ENCODE measurements at regions not wholly inside any gene's neighbourhood (a gene's known extent, or its start where the extent isn't known, plus 50 kb on each side); places are given as distances from the start of the nearest gene placed in this dataset.

- WGBS = 63% methylated on average over 3 of the region's 3 CpGs
- no peak overlapping the region for H3K27ac ChIP-seq (ENCODE audit: low read length)
- H3K4me3 ChIP-seq (ENCODE audit: low read length) = no peak overlapping the region
- DNase-seq = no peak
- no peaks in the 10 kb centered on the region for H3K4me1 ChIP-seq (ENCODE audit: control insufficient read depth, insufficient read depth, low read length)
- no peak for ATAC-seq
- no peaks in the 10 kb centered on the region for H3K9me3 ChIP-seq (ENCODE audit: control insufficient read depth, low read length)
- intact Hi-C loops (cut with DNase I) = no loop called here
- H3K27me3 ChIP-seq (ENCODE audit: control insufficient read depth, insufficient read depth) = no peaks in the 10 kb centered on the region
Measured at GRCh38 chr6:23308166-23308565, 738.8 kb downstream of the HDGFL1 start.

GRCh38 chr6:23311211-23311610 is 741.8 kb downstream of the HDGFL1 start:
- no peak overlapping the region for H3K4me3 ChIP-seq (ENCODE audit: low read length)
- 85% methylated on average over 2 of the region's 2 CpGs for WGBS
- DNase-seq (no peak), ATAC-seq (no peak)
- intact Hi-C loops (cut with DNase I) = no loop called here
- no peaks in the 10 kb centered on the region for H3K27me3 ChIP-seq (ENCODE audit: control insufficient read depth, insufficient read depth)
- H3K27ac ChIP-seq (ENCODE audit: low read length) = no peak overlapping the region
- H3K4me1 ChIP-seq (ENCODE audit: control insufficient read depth, insufficient read depth, low read length) = no peaks in the 10 kb centered on the region
- H3K9me3 ChIP-seq (ENCODE audit: control insufficient read depth, low read length) = no peaks in the 10 kb centered on the region

- intact Hi-C loops (cut with DNase I) = no loop called here
- no peaks in the 10 kb centered on the region for H3K9me3 ChIP-seq (ENCODE audit: control insufficient read depth, low read length)
- ATAC-seq = no peak
- no peak overlapping the region for H3K27ac ChIP-seq (ENCODE audit: low read length)
- WGBS = 77% methylated on average over 1 of the region's 1 CpG
- no peak overlapping the region for H3K4me3 ChIP-seq (ENCODE audit: low read length)
- H3K4me1 ChIP-seq (ENCODE audit: control insufficient read depth, insufficient read depth, low read length) = no peaks in the 10 kb centered on the region
- no peaks in the 10 kb centered on the region for H3K27me3 ChIP-seq (ENCODE audit: control insufficient read depth, insufficient read depth)
- no peak for DNase-seq
Measured at GRCh38 chr6:23316131-23316530, 746.8 kb downstream of the HDGFL1 start.

GRCh38 chr6:23316931-23317330 is 747.6 kb downstream of the HDGFL1 start:
- ATAC-seq = no peak
- intact Hi-C loops (cut with DNase I) = no loop called here
- WGBS = 58% methylated on average over 1 of the region's 1 CpG

GRCh38 chr6:23319582-23319981 is 750.2 kb downstream of the HDGFL1 start:
- Histone ChIP-seq H3K4me3 (ENCODE audit: low read length) (no peak overlapping the region), H3K27ac (ENCODE audit: low read length) (no peak overlapping the region), H3K9me3 (ENCODE audit: control insufficient read depth, low read length) (no peaks in the 10 kb centered on the region), H3K27me3 (ENCODE audit: control insufficient read depth, insufficient read depth) (no peaks in the 10 kb centered on the region), H3K4me1 (ENCODE audit: control insufficient read depth, insufficient read depth, low read length) (no peaks in the 10 kb centered on the region)
- DNase-seq = no peak
- no peak for ATAC-seq
- 85% methylated on average over 3 of the region's 3 CpGs for WGBS
- intact Hi-C loops (cut with DNase I) = no loop called here

More at GRCh38 chr6:23316931-23317330, 747.6 kb downstream of the HDGFL1 start:
- Histone ChIP-seq H3K4me1 (ENCODE audit: control insufficient read depth, insufficient read depth, low read length) (no peaks in the 10 kb centered on the region), H3K27me3 (ENCODE audit: control insufficient read depth, insufficient read depth) (no peaks in the 10 kb centered on the region), H3K27ac (ENCODE audit: low read length) (no peak overlapping the region), H3K9me3 (ENCODE audit: control insufficient read depth, low read length) (no peaks in the 10 kb centered on the region), H3K4me3 (ENCODE audit: low read length) (no peak overlapping the region)
- DNase-seq = no peak

- intact Hi-C loops (cut with DNase I) = no loop called here
- no peak overlapping the region for H3K27ac ChIP-seq (ENCODE audit: low read length)
- no peak overlapping the region for H3K4me3 ChIP-seq (ENCODE audit: low read length)
- H3K27me3 ChIP-seq (ENCODE audit: control insufficient read depth, insufficient read depth) = no peaks in the 10 kb centered on the region
- WGBS = 90% methylated on average over 2 of the region's 2 CpGs
- H3K9me3 ChIP-seq (ENCODE audit: control insufficient read depth, low read length) = no peaks in the 10 kb centered on the region
- DNase-seq (no peak), ATAC-seq (no peak)
- no peaks in the 10 kb centered on the region for H3K4me1 ChIP-seq (ENCODE audit: control insufficient read depth, insufficient read depth, low read length)
Measured at GRCh38 chr6:23320471-23321015, 751.2 kb downstream of the HDGFL1 start.

GRCh38 chr6:23323897-23324296 is 754.5 kb downstream of the HDGFL1 start:
- no peak for ATAC-seq

GRCh38 chr6:23325065-23325464 is 755.7 kb downstream of the HDGFL1 start:
- H3K27me3 ChIP-seq (ENCODE audit: control insufficient read depth, insufficient read depth) = no peaks in the 10 kb centered on the region
- no peaks in the 10 kb centered on the region for H3K9me3 ChIP-seq (ENCODE audit: control insufficient read depth, low read length)
- no peaks in the 10 kb centered on the region for H3K4me1 ChIP-seq (ENCODE audit: control insufficient read depth, insufficient read depth, low read length)
- intact Hi-C loops (cut with DNase I) = no loop called here
- 66% methylated on average over 3 of the region's 3 CpGs for WGBS
- no peak overlapping the region for H3K27ac ChIP-seq (ENCODE audit: low read length)
- ATAC-seq (no peak), DNase-seq (no peak)
- H3K4me3 ChIP-seq (ENCODE audit: low read length) = no peak overlapping the region

More at GRCh38 chr6:23323897-23324296, 754.5 kb downstream of the HDGFL1 start:
- no peak for DNase-seq
- no peaks in the 10 kb centered on the region for H3K4me1 ChIP-seq (ENCODE audit: control insufficient read depth, insufficient read depth, low read length)
- no peaks in the 10 kb centered on the region for H3K9me3 ChIP-seq (ENCODE audit: control insufficient read depth, low read length)
- H3K4me3 ChIP-seq (ENCODE audit: low read length) = no peak overlapping the region
- no peaks in the 10 kb centered on the region for H3K27me3 ChIP-seq (ENCODE audit: control insufficient read depth, insufficient read depth)
- no peak overlapping the region for H3K27ac ChIP-seq (ENCODE audit: low read length)
- intact Hi-C loops (cut with DNase I) = no loop called here
- WGBS = 47% methylated on average over 4 of the region's 4 CpGs

- H3K27me3 ChIP-seq (ENCODE audit: control insufficient read depth, insufficient read depth) = no peaks in the 10 kb centered on the region
- no peaks in the 10 kb centered on the region for H3K4me1 ChIP-seq (ENCODE audit: control insufficient read depth, insufficient read depth, low read length)
- H3K27ac ChIP-seq (ENCODE audit: low read length) = no peak overlapping the region
- intact Hi-C loops (cut with DNase I) = no loop called here
- DNase-seq (no peak), ATAC-seq (no peak)
- WGBS = 76% methylated on average over 1 of the region's 1 CpG
- no peaks in the 10 kb centered on the region for H3K9me3 ChIP-seq (ENCODE audit: control insufficient read depth, low read length)
- H3K4me3 ChIP-seq (ENCODE audit: low read length) = no peak overlapping the region
Measured at GRCh38 chr6:23327621-23328020, 758.3 kb downstream of the HDGFL1 start.

GRCh38 chr6:23329086-23329485 is 759.7 kb downstream of the HDGFL1 start:
- no peak for ATAC-seq
- no peak overlapping the region for H3K27ac ChIP-seq (ENCODE audit: low read length)
- no peak for DNase-seq
- no peaks in the 10 kb centered on the region for H3K27me3 ChIP-seq (ENCODE audit: control insufficient read depth, insufficient read depth)
- H3K9me3 ChIP-seq (ENCODE audit: control insufficient read depth, low read length) = no peaks in the 10 kb centered on the region
- intact Hi-C loops (cut with DNase I) = no loop called here
- peaks cover 2% of the 10 kb centered on the region for H3K4me1 ChIP-seq (ENCODE audit: control insufficient read depth, insufficient read depth, low read length)
- WGBS = 86% methylated on average over 1 of the region's 1 CpG
- no peak overlapping the region for H3K4me3 ChIP-seq (ENCODE audit: low read length)

- Histone ChIP-seq H3K4me3 (ENCODE audit: low read length) (no peak overlapping the region), H3K27ac (ENCODE audit: low read length) (no peak overlapping the region), H3K9me3 (ENCODE audit: control insufficient read depth, low read length) (no peaks in the 10 kb centered on the region), H3K4me1 (ENCODE audit: control insufficient read depth, insufficient read depth, low read length) (peaks cover 2% of the 10 kb centered on the region), H3K27me3 (ENCODE audit: control insufficient read depth, insufficient read depth) (no peaks in the 10 kb centered on the region)
- ATAC-seq (no peak), DNase-seq (no peak)
- 96% methylated on average over 3 of the region's 3 CpGs for WGBS
- intact Hi-C loops (cut with DNase I) = no loop called here
Measured at GRCh38 chr6:23330632-23331031, 761.3 kb downstream of the HDGFL1 start.

GRCh38 chr6:23334360-23334759 is 765.0 kb downstream of the HDGFL1 start:
- H3K27ac ChIP-seq (ENCODE audit: low read length) = no peak overlapping the region
- intact Hi-C loops (cut with DNase I) = no loop called here
- H3K27me3 ChIP-seq (ENCODE audit: control insufficient read depth, insufficient read depth) = no peaks in the 10 kb centered on the region
- 61% methylated on average over 5 of the region's 5 CpGs for WGBS
- H3K4me1 ChIP-seq (ENCODE audit: control insufficient read depth, insufficient read depth, low read length) = peaks cover 2% of the 10 kb centered on the region
- ATAC-seq (no peak), DNase-seq (no peak)
- no peak overlapping the region for H3K4me3 ChIP-seq (ENCODE audit: low read length)
- H3K9me3 ChIP-seq (ENCODE audit: control insufficient read depth, low read length) = no peaks in the 10 kb centered on the region

Data from right cardiac atrium (tissue), 5 donors.